ENCODE measurements at regions not wholly inside any gene's neighbourhood (a gene's known extent, or its start where the extent isn't known, plus 50 kb on each side); places are given as distances from the start of the nearest gene placed in this dataset.
"Not testable (repeated sequence)": the region's sequence is repeated elsewhere in the genome, so short reads cannot be mapped to it uniquely, and the experiment has no call there.

DNA sequence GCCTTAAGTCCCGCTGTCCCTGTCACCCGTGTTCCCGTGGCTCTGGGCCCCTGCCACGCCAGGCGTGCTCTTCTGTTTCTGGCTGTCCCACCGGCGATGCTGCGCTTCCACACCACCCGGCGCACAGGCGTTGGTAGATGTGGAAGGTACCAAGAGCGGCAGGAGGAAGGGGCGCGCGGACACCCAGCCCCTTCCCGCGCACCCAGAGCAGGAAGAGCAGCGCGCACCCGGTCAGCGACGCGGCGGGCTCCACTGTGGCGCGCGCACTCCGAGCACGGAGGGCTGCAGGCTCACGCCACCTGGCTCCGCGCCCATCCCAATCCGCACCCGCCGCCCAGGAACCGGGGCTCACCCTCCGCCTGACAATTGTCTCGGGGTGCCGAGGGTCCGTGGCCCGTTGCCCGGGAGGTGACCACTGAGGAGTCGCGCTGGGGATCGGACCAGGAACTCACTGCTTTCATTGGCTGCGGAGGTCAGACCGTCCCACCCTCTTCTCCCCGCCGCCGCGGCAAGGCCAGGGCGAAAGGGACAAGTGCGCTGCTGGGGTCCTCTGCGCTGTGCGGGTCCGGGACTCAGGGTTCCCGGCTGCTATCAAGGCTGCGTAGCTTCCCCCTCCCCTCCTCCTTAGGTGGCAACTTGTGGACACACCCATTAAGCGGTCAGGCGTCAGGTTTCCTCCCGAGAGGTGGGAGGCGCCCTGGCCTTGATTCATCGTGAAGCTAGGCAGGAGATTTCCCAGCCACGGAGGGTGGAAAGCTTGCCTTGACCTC lies 121.6 kb upstream of the ZNF92 start:
- peak; percentile 74 for DNase-seq

DNA sequence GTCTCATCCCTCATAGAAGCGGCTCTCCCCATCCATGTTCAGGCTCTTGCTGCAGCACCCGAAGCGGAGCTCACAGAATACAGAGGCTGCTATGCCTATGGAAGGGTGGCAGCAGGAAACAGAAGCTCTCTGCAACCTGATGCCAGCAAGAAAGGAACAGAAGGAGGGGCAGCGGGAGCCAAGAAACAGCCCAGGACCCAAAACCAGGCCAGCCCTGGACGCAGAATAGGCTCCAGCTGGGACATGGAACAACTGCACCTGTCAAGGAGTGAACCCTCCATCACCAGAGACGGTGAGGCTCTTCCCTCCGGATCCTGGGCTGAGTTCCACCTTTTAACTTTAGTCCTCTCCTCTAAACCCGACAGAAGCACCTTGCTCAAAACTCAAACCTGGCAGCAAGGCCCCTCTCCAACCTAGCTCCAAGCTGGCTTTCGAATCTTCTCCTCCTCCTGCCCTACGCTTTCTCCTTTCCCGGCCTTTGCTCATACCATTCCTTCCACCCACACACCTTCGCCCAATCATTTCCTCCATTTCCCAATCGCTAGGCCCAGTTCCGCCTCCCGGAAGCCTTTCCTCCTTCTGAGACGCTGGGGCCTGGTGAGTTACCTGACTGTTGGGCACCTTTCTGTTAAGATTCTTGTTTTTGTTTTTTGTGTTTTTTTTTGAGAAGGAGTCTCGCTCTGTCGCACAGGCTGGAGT lies 122.8 kb upstream of the ZNF92 start:
- no peak for DNase-seq

GRCh38 chr7:65250216-65250615 lies 123.4 kb upstream of the ZNF92 start:
- no peak for DNase-seq

DNA sequence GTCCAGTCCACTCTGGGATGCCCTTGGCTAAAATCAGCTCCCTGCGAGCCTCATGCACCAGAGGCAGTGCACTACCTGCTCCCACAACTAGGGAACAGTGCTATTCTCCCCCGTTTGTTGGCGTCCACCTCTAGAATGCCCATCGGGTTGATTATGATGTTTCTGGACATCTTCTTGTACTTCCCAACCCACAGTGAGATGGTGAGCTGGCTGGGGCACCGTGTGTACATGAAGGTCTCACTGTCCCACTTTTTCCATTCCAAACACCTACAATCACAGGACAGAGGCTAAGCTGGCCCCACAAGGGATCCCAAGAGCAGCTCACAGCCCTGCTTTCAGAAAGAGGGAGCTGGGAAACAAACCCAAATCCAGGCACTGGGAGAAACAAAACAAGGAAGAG lies 126.2 kb upstream of the ZNF92 start:
- no peak for DNase-seq

GRCh38 chr7:65239707-65240352 lies 133.8 kb upstream of the ZNF92 start:
- peak; percentile 69 for DNase-seq

GRCh38 chr7:65239324-65239706 lies 134.3 kb upstream of the ZNF92 start:
- DNase-seq = peak; percentile 28

DNA sequence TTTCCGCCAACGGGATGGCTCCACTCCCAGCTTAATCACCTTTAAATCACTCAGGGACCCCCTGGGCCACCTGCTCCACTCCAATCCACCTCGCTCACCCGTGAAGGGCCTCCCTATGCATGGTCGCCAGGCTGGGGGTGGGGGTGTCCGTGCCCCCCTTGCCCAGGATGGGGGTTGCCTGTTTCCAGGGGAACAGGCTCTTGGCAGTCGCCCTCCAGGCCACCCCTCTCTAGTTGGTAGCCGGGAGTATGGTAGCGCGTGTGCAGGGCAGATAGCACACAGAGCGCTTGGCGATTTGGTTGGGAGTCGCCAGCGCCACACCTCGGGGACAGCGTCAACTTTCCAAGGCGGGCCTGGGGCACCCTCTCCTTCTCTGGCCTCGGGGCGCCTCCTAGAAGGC lies 134.9 kb upstream of the ZNF92 start:
- DNase-seq = no peak

DNA sequence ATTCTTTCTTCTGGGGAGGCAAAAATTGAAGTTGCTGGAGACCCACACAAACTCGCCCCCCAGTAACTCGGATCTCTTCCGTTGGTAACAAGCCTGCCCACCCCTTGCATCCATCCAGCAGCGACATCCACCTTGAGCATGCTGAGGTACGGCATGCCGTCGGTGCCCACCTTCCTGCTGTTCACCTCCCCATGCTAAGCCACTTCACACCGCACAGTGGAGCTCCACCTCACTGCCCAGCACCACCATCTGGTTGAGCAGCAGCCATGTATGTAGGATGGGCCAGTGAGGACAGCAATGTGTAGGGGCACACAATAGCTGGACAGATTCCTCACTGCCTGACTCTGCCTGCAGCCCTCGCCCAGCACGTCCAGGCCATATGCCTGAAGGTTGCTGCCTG lies 138.1 kb upstream of the ZNF92 start:
- DNase-seq = no peak

DNA sequence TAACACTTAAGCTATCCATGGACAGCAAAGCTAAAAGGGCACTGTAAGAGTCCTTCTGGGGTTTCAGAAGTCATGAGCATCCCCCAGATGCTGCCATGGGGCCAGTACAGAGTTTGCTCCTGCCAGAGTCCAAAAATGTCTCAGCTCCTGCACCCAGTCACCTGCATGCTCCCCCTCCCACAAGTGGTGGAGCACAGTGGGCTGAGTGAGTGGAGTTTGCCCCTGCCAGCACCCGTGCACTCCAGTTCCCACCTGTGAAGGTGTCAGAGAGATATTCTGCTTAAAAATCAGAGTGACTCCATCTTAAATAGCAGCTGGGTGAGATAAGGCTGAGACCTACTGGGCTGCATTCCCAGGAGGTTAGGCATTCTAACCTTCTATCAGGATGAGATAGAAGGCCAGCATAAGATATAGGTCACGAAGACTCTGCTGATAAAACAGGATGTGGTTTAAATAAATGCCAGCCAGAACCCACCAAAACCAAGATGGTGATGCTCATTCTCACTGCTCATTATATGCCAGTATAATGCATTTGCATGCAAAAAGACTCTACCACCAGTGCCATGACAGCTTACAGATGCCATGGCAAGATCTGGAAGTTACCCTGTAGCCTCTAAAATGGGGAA lies 140.1 kb upstream of the ZNF92 start:
- DNase-seq = no peak

DNA sequence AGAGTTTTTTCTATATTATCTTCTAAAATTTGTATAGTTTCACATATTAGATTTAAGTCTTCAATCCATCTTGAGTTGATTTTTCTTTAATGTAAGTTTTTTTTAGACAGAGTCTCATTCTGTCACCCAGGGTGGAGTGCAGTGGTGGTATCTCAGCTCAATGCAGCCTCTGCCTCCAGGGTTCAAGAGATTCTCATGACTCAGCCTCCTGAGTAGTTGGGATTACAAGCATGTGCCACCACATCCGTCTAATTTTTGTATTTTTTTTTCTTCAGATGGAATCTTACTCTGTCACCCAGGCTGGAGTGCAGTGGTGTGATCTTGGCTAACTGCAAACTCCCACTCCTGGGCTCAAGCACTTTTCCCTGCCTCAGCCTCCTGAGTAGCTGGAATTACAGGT lies 143.4 kb upstream of the ZNF92 start:
- no peak for DNase-seq

DNA sequence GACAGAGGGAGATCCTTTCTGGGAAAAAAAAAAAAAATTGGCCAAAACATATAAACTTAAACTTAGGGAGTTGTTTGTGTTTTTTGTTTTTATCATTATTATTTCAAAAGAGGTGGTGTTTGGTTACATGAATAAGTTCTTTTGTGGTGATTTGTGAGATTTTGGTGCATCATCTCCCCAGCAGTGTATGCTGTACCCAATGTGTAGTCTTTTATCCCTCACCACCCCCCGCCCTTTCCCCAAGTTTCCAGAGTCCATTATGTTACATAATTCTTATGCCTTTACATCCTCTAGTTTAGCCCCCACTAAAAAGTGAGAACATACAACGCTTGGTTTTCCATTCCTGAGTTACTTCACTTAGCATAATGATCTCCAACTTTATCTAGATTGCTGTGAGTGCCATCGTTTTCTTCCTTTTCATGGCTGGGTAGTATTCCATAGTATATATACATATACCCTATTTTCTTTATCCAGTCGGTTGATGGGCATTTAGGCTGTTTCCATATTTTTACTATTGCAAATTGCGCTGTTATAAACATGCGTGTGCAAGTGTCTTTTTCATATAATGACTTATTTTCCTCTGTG lies 148.1 kb upstream of the ZNF92 start:
- DNase-seq = no peak

DNA sequence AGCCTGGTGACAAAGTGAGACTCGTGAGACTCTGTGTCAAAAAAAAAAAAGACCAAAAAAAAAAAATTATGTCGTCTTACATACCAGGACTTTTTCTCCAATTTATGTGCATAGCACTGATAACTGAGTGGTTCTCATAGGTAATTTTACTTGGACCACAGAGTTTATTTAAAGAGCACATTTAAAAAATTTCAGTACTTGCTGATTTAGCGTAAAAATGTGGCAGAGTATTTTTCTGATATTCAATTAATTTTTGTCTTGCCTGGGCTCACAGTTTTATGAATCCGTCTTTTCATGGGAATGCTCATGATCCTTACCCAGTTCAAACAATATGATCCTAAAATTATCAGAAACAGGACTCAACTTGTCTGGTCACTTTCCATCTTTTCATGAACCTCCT lies 151.0 kb upstream of the ZNF92 start:
- no peak for DNase-seq

DNA sequence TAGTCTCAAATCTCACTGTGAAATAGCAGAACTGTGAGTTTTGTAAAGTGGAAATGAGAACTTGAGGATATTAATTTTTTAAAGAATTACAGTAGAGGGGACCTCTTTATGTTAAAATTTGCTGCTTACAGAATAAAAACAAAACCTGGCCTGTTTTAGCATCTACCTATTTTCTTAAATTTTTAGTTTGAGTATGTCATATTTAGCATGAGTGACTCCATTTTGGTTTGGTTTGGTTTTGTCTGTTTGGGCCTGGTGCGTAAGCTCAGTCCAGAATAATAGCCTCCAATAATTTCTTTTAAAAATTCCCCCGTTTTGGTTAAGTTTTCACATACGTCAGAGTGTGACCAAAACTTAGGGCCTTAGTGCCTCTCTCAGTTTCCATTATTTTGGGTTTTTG lies 152.0 kb upstream of the ZNF92 start:
- no peak for DNase-seq

GRCh38 chr7:65219623-65220022 lies 154.0 kb upstream of the ZNF92 start:
- no peak for DNase-seq

GRCh38 chr7:65216469-65216868 lies 157.2 kb upstream of the ZNF92 start:
- peak; percentile 42 for DNase-seq

DNA sequence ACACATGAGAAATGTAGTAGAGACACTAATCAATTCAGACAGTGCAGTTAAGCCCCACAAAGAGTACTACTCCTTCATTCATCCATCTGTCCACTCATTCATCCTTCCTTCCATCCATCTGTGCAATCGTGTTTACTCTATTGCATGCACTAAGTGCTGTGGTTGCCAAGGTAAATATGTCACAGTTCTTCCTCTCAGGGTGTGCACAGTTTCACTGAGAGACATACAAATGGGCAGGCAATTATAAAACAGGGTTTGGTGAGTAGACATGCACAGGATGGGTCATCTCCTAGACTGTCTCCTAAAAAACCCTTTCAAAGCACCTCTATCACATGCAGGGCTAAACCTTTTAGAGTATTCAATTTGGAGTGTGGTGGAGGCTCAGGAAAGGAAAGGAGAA lies 160.4 kb upstream of the ZNF92 start:
- DNase-seq = not testable (repeated sequence)

- not testable (repeated sequence) for DNase-seq
These were observed 174.4 kb upstream of the ZNF92 start for GRCh38 chr7:65199221-65199620.

GRCh38 chr7:65193334-65194058 lies 180.2 kb upstream of the ZNF92 start:
- not testable (repeated sequence) for DNase-seq

- not testable (repeated sequence) for DNase-seq
These were observed 170.6 kb upstream of the ERV3-1 start for GRCh38 chr7:65177041-65177440.

GRCh38 chr7:65150105-65150504 lies 143.6 kb upstream of the ERV3-1 start:
- not testable (repeated sequence) for DNase-seq

GRCh38 chr7:65146118-65146914 lies 139.8 kb upstream of the ERV3-1 start:
- not testable (repeated sequence) for DNase-seq

- not testable (repeated sequence) for DNase-seq
These were observed 139.2 kb upstream of the ERV3-1 start for GRCh38 chr7:65145710-65146109.
